NCI-H146 treated with DMSO at 0.1 percent for 48 hours (cell line): ENCODE measurements at regions not wholly inside any gene's neighbourhood (a gene's known extent, or its start where the extent isn't known, plus 50 kb on each side); places are given as distances from the start of the nearest gene placed in this dataset.

Experiments
- DNase-seq: peaks from one replicate; lab custom pipeline; 2025; ENCODE audit not compliant: unreplicated experiment; lab: John Stamatoyannopoulos, UW

DNA sequence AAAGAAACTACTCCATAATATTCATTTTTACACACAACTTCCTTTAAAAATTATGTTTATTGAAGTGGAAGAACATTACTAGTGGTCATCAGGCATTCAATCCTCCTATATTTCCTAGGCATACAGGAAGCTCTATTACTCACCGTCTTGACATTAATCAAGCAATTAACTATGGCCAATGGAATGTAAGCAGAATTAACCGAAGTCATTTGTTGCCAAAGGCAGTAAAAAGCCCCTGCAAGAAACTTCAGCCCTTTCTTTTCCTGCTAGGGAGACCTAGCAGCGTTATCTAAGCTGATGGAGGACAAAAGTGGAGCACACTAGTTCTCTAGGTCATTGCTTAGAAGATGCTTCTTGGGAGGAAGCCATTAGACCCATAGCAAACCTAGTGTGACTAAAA is 399.6 kb downstream of the KCNH5 start:
- DNase-seq: no peak
